PC-9 (cell line): ENCODE measurements at regions not wholly inside any gene's neighbourhood (a gene's known extent, or its start where the extent isn't known, plus 50 kb on each side); places are given as distances from the start of the nearest gene placed in this dataset.

Source experiments
- BruUV-seq: library from RNA; stranded (reverse); fragments of 400-500 nt; replicated peaks from 2 replicates; lab custom pipeline; 2021; lab: Mats Ljungman, UMichigan
- CTCF ChIA-PET: fragments of 300-600 bp; sonication (Branson Sonifier 250); formaldehyde crosslinking; loops from one replicate; lab custom pipeline; 2022; ENCODE audit warnings: antibody characterized with exemption; lab: Charles Lee
- POLR2A ChIA-PET: fragments of 300-600 bp; sonication (Branson Sonifier 250); formaldehyde crosslinking; loops from one replicate; lab custom pipeline; 2022; ENCODE audit warnings: antibody characterized with exemption; ENCODE audit not compliant: unreplicated experiment; lab: Charles Lee
- DNase-seq, 2 experiments: peaks; one replicate each; pipeline versions ENCODE4 v3.0.0 to v3.0.0-alpha.2; 2015 to 2022; ENCODE audit warnings: mixed read lengths in 1 of 2
- H2AFZ ChIP-seq: fragments of 200-600 bp; sonication (generic); 2 replicates; pipeline ENCODE4 v1.8.1; 2017; ENCODE audit warnings: antibody characterized with exemption
- H3F3A ChIP-seq: fragments of 200-600 bp; sonication (generic); 2 replicates; pipeline ENCODE4 v1.8.1; 2017; ENCODE audit warnings: antibody characterized with exemption, mild to moderate bottlenecking, low read depth; ENCODE audit not compliant: insufficient read depth
- H3K27ac ChIP-seq: fragments of 200-600 bp; sonication (generic); 2 replicates; pipeline ENCODE4 v1.6.1; 2016; ENCODE audit warnings: mixed run types
- H3K27me3 ChIP-seq: fragments of 200-600 bp; sonication (generic); 2 replicates; pipeline ENCODE4 v1.6.1; 2016; ENCODE audit warnings: low read depth, mixed run types; ENCODE audit not compliant: insufficient read depth
- H3K36me3 ChIP-seq: fragments of 200-600 bp; sonication (generic); 2 replicates; pipeline ENCODE4 v1.6.1; 2016; ENCODE audit warnings: low read depth, mixed run types
- H3K4me1 ChIP-seq: fragments of 200-600 bp; sonication (generic); replicated peaks from 2 replicates; pipeline ENCODE4 v1.6.1; 2016; ENCODE audit warnings: mixed run types; ENCODE audit not compliant: insufficient read depth
- H3K4me2 ChIP-seq: fragments of 200-600 bp; sonication (generic); 2 replicates; pipeline ENCODE4 v1.6.1; 2017; ENCODE audit warnings: mixed run types
- H3K4me3 ChIP-seq: fragments of 200-600 bp; sonication (generic); 2 replicates; pipeline ENCODE4 v1.6.1; 2016; ENCODE audit warnings: mixed run types
- H3K79me2 ChIP-seq: fragments of 200-600 bp; sonication (generic); 2 replicates; pipeline ENCODE4 v1.6.1; 2017; ENCODE audit warnings: low read depth, mixed run types
- H3K9me2 ChIP-seq: fragments of 200-600 bp; sonication (generic); 2 replicates; pipeline ENCODE4 v1.8.1; 2017; ENCODE audit warnings: mild to moderate bottlenecking; ENCODE audit not compliant: insufficient read depth
- H3K9me3 ChIP-seq: fragments of 200-600 bp; sonication (generic); 2 replicates; pipeline ENCODE4 v1.8.1; 2016; ENCODE audit warnings: low read depth; ENCODE audit not compliant: insufficient read depth
- H4K20me1 ChIP-seq: fragments of 200-600 bp; sonication (generic); 2 replicates; pipeline ENCODE4 v1.8.1; 2017; ENCODE audit not compliant: insufficient read depth
- CTCF ChIP-seq: fragments of 200-600 bp; sonication (generic); conservative IDR thresholded peaks from 2 replicates; pipeline ENCODE4 v1.6.1; 2017; ENCODE audit warnings: mixed run types, antibody characterized with exemption, mild to moderate bottlenecking, moderate library complexity
- EZH2 ChIP-seq: fragments of 200-600 bp; sonication (generic); IDR thresholded peaks from 2 replicates; pipeline ENCODE4 v1.8.0; 2017; ENCODE audit warnings: antibody characterized with exemption, low read depth
- intact Hi-C: fragments of 100-400 bp; cut with micrococcal nuclease; formaldehyde crosslinking; loops from one replicate; pipeline ENCODE4 v1.10.0; 2022; ENCODE audit not compliant: unreplicated experiment

GRCh38 chr21:16651956-16652355 is 860.9 kb upstream of the CXADR start:
- H4K20me1 ChIP-seq, result no peaks in the 10 kb centered on the region
- intact Hi-C loops, result no loop called here
- no peaks in the 10 kb centered on the region for H3K36me3 ChIP-seq
- DNase-seq, result no peak
- CTCF ChIA-PET, result no interaction called here
- H3K4me2 ChIP-seq, result no peak overlapping the region
- H3K4me3 ChIP-seq, result no peak overlapping the region
- no peaks in the 10 kb centered on the region for H3K4me1 ChIP-seq
- H3K9me3 ChIP-seq, result no peaks in the 10 kb centered on the region
- H3K79me2 ChIP-seq, result no peaks in the 10 kb centered on the region
- POLR2A ChIA-PET, result interaction anchor here (0.7 kb wide), 1 partner anchor 340 kb away, joined by 6 read pairs; no protein-coding TSS in a partner anchor
- no TSS peak for BruUV-seq
- no peak overlapping the region for H2AFZ ChIP-seq
- TF ChIP-seq CTCF (no peak), EZH2 (no peak)
- H3K27ac ChIP-seq, result no peak overlapping the region
- no peaks in the 10 kb centered on the region for H3K9me2 ChIP-seq
- no peaks in the 10 kb centered on the region for H3F3A ChIP-seq
- H3K27me3 ChIP-seq, result no peaks in the 10 kb centered on the region

GRCh38 chr21:16663436-16663835 is 849.4 kb upstream of the CXADR start:
- intact Hi-C loops, result no loop called here
- H3K36me3 ChIP-seq, result no peaks in the 10 kb centered on the region
- ChIA-PET CTCF (no interaction called here), POLR2A (no interaction called here)
- no peak overlapping the region for H3K4me2 ChIP-seq
- H3K9me2 ChIP-seq, result no peaks in the 10 kb centered on the region
- no TSS peak for BruUV-seq
- no peak overlapping the region for H2AFZ ChIP-seq
- H3K79me2 ChIP-seq, result no peaks in the 10 kb centered on the region
- no peaks in the 10 kb centered on the region for H3F3A ChIP-seq
- H3K27ac ChIP-seq, result no peak overlapping the region
- no peaks in the 10 kb centered on the region for H4K20me1 ChIP-seq
- H3K9me3 ChIP-seq, result no peaks in the 10 kb centered on the region
- H3K4me1 ChIP-seq, result no peaks in the 10 kb centered on the region
- no peaks in the 10 kb centered on the region for H3K27me3 ChIP-seq
- no peak for DNase-seq
- TF ChIP-seq CTCF (no peak), EZH2 (no peak)
- no peak overlapping the region for H3K4me3 ChIP-seq

- no peaks in the 10 kb centered on the region for H3F3A ChIP-seq
- H3K36me3 ChIP-seq, result no peaks in the 10 kb centered on the region
- BruUV-seq, result no TSS peak
- H4K20me1 ChIP-seq, result no peaks in the 10 kb centered on the region
- TF ChIP-seq EZH2 (no peak), CTCF (no peak)
- no peak overlapping the region for H3K27ac ChIP-seq
- no peak overlapping the region for H3K4me2 ChIP-seq
- no peak overlapping the region for H2AFZ ChIP-seq
- ChIA-PET CTCF (no interaction called here), POLR2A (no interaction called here)
- no peak for DNase-seq
- intact Hi-C loops, result no loop called here
- no peaks in the 10 kb centered on the region for H3K79me2 ChIP-seq
- H3K9me2 ChIP-seq, result no peaks in the 10 kb centered on the region
- H3K9me3 ChIP-seq, result no peaks in the 10 kb centered on the region
- no peaks in the 10 kb centered on the region for H3K27me3 ChIP-seq
- H3K4me1 ChIP-seq, result no peaks in the 10 kb centered on the region
- H3K4me3 ChIP-seq, result no peak overlapping the region
These were observed 845.4 kb upstream of the CXADR start for GRCh38 chr21:16667395-16667794.
